ENCODE measurements at regions not wholly inside any gene's neighbourhood (a gene's known extent, or its start where the extent isn't known, plus 50 kb on each side); places are given as distances from the start of the nearest gene placed in this dataset.
"Not testable (repeated sequence)": the region's sequence is repeated elsewhere in the genome, so short reads cannot be mapped to it uniquely, and the experiment has no call there.

DNA sequence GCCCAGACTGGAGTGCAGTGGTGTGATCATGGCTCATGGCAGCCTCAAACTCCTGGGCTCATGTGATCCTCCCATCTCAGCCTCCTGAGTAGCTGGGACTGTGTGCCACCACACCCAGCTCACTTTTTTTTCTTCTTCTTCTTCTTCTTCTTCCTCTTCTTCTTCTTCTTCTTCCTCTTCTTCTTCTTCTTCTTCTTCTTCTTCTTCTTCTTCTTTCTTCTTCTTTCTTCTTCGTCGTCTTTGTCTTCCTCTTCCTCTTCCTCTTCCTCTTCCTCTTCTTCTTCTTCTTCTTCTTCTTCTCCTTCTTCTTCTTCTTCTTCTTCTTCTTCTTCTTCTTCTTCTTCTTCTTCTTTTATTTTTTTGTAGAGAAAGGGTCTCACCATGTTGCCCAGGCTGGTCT lies 78.8 kb upstream of the RPH3A start:
- not testable (repeated sequence) for DNase-seq

DNA sequence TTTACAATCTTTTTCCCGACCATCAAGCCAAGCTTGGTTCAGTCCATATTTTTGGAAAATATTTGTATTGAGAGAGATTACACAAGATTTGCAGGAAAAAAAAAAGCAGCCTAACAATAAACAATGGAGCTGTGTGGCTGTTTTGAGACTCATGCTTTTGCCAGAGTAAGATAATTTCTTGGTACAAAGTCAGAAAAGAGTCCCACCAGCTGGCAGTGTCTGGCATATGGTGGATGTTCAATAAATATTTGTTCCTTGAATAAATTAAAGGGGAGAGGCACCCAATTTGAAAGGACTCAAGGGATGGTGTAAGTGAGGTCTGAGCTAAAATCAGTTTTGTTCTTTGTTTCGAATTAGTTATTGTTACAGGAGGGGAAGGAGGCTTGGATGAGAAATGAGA lies 78.1 kb upstream of the RPH3A start:
- DNase-seq, result no peak

DNA sequence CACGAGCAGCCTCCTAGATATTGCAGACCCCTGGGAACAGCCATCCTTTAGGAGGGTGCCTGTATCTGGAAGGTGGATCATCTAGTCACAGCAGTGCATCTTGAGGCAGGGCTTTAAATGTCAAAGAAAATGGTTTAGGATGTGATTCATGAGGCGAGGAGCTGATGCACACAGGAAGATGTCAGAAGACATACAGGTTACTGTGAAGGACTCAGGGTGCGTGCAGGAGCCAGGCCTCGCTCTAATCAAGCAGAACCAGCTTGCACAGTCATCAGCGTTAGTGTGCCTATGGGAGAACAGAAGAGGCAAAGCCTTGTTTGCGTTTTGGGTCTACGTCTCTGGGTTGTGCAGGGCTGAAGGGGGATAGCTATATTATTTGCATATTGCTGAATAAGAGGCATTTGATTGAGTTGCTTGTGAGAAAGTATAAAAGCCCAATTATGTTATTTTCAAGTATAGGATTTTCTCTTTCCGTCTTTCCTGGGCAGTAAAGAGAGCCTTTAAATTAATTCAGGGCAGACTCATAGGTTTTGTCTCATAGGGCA lies 77.3 kb upstream of the RPH3A start:
- DNase-seq, result no peak

DNA sequence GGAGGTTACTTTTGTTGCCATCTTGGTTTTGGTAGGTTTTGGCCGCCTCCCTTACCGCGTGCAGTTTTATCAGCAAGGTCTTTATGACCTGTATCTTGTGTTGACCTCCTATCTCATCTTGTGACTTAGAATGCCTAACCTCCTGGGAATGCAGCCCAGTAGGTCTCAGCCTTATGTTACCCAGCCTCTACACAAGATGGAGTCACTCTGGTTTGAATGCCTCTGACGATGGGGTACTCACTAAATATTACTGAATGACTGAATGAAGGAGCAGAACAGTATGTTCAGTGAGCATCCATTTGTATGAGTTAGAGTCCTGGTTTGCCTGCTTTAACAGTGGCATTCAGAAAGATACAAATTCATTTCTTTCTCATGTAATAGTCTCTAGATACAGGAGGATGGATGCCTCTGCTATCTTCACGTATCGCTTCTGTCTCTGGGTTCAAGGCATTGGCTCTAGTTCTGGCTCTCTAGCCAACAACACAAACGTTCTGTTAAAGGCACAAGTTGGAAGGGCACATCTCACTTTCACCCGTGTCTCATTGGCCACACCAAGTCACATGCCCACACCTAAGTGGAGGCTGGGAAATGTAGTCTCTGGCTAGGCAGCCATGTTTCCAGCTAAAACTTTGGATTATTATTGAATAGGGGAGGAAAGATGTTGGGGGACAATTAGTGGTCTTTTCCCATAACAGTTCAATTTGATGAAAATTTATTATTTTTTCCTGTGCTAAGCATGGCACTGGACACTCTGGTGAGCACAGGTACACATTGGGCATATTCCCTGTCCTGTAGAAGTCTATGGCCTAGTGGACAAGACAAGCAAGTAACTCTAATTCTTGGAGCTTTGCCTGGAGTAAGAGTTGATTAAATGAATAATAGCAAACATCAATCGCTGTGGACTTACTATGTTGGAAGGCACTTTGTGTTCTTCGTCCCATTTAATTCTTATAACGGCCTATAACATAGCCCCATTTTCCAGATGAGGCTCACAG lies 75.2 kb upstream of the RPH3A start:
- no peak for DNase-seq

DNA sequence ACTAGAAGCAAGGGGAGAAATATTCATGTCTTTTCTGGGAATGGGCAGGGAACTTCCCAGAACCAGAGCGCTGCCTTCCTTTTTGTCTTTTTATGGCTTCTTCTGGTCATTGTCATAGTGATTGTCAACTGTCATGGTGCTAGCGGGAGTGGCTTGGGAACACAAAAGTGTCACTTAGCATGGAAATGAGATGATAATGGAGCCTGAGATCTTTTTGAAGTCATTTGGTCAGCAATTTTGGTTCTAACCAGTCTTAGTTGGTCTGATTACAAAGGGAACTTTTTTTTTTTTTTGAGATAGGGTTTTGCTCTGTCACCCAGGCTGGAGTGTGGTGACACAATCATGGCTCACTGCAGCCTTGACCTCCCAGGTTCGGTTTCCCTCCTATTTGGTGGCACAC lies 62.7 kb upstream of the RPH3A start:
- DNase-seq, result no peak

DNA sequence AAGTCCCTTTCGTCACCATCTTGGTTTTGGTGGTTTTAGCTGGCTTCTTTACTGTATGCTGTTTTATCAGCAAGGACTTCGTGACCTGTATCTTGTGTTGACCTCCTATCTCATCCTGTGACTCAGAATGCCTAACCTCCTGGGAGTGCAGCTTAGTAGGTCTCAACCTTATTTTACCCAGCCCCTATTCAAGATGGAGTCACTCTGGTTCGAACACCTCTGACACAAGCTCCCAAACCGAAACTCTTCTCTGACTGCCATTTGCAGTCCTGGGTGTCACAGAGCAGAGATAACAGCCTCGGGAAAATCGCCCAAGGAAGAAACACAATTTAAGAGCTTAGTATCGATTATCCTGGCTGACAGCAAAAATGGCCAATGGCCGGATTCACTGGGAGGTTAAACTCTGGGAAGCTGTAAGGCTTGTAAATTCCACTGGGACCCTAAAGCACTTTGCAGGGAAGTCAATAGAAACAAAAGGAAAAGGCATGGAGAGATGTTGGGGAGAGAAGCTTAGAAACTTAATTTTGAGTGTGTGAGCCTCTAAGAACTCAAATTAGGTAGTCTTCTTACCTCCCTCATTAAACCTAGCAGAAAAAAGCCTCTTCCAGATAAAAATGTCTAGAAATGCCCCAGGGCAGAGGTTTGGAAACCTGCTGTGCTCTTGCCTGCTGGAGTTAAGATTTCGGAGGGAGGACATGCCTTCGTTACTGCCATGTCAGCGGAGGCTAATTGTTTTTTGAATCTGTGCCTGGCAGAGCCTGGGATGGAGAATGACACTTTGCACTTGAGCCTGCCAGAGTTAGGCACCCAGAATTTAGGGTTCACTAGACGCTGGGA lies 56.5 kb upstream of the RPH3A start:
- no peak for DNase-seq

DNA sequence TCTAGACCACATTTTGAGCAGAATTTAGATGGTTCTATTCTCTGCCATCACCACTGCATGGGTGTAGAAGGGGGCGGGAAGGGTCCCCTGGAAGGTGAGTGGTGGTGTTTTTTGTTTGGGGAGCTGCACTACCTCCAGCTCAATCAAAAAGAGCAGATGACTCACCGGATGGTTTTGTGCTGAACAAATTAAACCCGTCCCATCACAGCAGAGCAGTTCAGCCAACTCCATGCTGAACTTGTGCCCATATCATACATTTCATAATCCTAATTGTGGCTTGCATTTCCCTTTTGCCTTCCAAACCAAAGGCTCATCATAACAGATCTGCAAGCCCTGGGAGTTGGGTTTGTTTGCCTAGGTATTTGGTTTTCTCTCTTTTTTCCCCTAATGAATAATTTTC lies 53.0 kb upstream of the RPH3A start:
- no peak for DNase-seq

DNA sequence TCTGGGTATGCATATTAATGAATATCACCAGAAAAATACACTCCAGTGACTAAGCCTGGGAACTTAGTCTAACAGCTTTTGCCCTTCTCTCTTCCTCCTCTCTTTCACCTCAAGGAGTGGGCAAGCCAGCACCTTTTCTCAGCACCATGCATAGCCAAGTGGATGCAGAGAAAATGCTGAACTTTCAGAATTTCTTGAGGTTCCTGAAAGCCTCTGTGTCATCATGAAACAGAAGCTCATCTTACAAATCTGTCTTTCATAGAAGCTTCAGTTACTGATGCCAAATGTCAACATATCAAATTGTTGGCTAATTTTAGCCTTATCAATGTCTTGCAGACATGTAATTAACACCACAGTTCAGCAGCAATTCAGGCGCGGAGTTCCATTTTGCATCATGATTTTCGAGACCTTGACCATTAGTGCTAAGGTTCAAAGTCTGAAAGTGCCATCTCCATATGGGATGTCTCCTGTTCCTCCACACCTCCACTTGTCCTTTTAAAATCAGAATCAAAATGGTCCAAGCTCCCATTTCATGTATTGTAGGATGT lies 51.1 kb upstream of the RPH3A start:
- DNase-seq, result no peak

DNA sequence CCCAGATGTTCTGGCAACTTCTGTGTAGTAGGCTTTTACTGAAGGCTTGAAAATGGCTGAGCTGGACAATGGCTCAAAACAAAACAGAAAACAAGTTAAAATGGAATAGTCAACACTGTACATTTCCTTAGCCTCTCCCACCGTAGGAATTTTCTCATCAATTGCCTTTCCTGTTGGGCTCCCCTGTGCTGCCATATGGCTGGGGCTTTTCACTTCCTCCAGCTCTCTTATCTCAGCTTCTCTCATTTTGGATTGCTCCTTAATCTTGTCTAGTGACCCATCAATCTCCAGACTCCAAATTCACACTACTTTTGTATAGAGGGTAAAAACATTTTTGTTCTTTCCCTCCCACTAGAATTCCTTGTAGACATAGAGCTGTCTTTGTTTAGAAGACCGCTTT lies 50.4 kb upstream of the RPH3A start:
- DNase-seq, result no peak

Measured in NCI-H1436 (cell line).